Naive thymus-derived CD4-positive, alpha-beta T cell (primary cell): ENCODE measurements at regions not wholly inside any gene's neighbourhood (a gene's known extent, or its start where the extent isn't known, plus 50 kb on each side); places are given as distances from the start of the nearest gene placed in this dataset.

Source experiments
- ATAC-seq: fragments of 150-1000 bp; cut with Tn5 transposase; 2 replicates; pipeline ENCODE4 v1.10.0; 2021; ENCODE audit warnings: mild to moderate bottlenecking, moderate library complexity
- CTCF ChIA-PET: fragments of 350-600 bp; sonication (Branson Sonifier 250); formaldehyde crosslinking; loops from one replicate; lab custom pipeline; 2021; ENCODE audit warnings: antibody characterized with exemption; lab: Charles Lee
- POLR2A ChIA-PET: fragments of 350-600 bp; sonication (Branson Sonifier 250); formaldehyde crosslinking; loops from one replicate; lab custom pipeline; 2021; ENCODE audit warnings: antibody characterized with exemption, inconsistent platforms; lab: Charles Lee
- DNase-seq, 9 donors: peaks; one replicate each; pipeline versions ENCODE4 v3.0.0 to v3.0.0-alpha.2; 2020 to 2022; ENCODE audit warnings: mixed read lengths in 1 of 9
- H3K27ac ChIP-seq: one replicate; pipeline ENCODE4 v1.7.0; 2013; ENCODE audit warnings: mild to moderate bottlenecking, low read depth, low read length, moderate library complexity
- H3K27me3 ChIP-seq, 2 donors: one replicate each; pipeline ENCODE4 v1.7.0; 2013; ENCODE audit warnings: low read length in 2 of 2, mild to moderate bottlenecking in 2 of 2, moderate library complexity in 2 of 2; ENCODE audit not compliant: control insufficient read depth in 2 of 2, insufficient read depth in 2 of 2
- H3K36me3 ChIP-seq, 3 experiments: 1 replicate in 2 of 3; 2 replicates in 1 of 3; pipeline ENCODE4 v1.7.0; 2013; ENCODE audit warnings: low read length in 3 of 3, mild to moderate bottlenecking in 3 of 3, moderate library complexity in 1 of 3; ENCODE audit not compliant: insufficient read depth in 3 of 3, control insufficient read depth in 2 of 3
- H3K4me1 ChIP-seq, 2 donors: one replicate each; pipeline ENCODE4 v1.7.0; 2013; ENCODE audit warnings: low read length in 2 of 2, mild to moderate bottlenecking in 2 of 2, moderate library complexity in 1 of 2; ENCODE audit not compliant: control insufficient read depth in 2 of 2, insufficient read depth in 2 of 2
- H3K4me3 ChIP-seq: 2 replicates; pipeline ENCODE4 v1.7.0; 2013; ENCODE audit warnings: mild to moderate bottlenecking, low read length
- H3K9me3 ChIP-seq, 3 experiments: 1 replicate in 2 of 3; 2 replicates in 1 of 3; pipeline ENCODE4 v1.7.0; 2013; ENCODE audit warnings: low read length in 3 of 3; ENCODE audit not compliant: control insufficient read depth in 2 of 3
- H3K27ac Mint-ChIP-seq, 9 donors: one replicate each; pipeline ENCODE4 v1.8.0; 2020 to 2022; ENCODE audit warnings: mixed read lengths in 9 of 9, mild to moderate bottlenecking in 8 of 9, moderate library complexity in 5 of 9, inconsistent platforms in 2 of 9
- H3K27me3 Mint-ChIP-seq, 5 donors: one replicate each; pipeline ENCODE4 v1.8.0; 2021 to 2022; ENCODE audit warnings: mixed read lengths in 5 of 5, mild to moderate bottlenecking in 1 of 5
- H3K36me3 Mint-ChIP-seq, 5 donors: one replicate each; pipeline ENCODE4 v1.8.0; 2020 to 2022; ENCODE audit warnings: mixed read lengths in 5 of 5, mild to moderate bottlenecking in 3 of 5, inconsistent platforms in 1 of 5
- H3K4me1 Mint-ChIP-seq, 7 donors: one replicate each; pipeline ENCODE4 v1.8.0; 2020 to 2022; ENCODE audit warnings: mixed read lengths in 7 of 7, mild to moderate bottlenecking in 3 of 7, inconsistent platforms in 1 of 7
- H3K4me3 Mint-ChIP-seq, 10 donors: one replicate each; pipeline ENCODE4 v1.8.0; 2020 to 2022; ENCODE audit warnings: mild to moderate bottlenecking in 10 of 10, mixed read lengths in 10 of 10, moderate library complexity in 6 of 10, inconsistent platforms in 2 of 10
- H3K9me3 Mint-ChIP-seq, 11 donors: one replicate each; pipeline ENCODE4 v1.8.0; 2020 to 2022; ENCODE audit warnings: mixed read lengths in 11 of 11, mild to moderate bottlenecking in 4 of 11, inconsistent platforms in 1 of 11, moderate library complexity in 1 of 11
- intact Hi-C, 2 donors: fragments of 100-400 bp; cut with micrococcal nuclease; formaldehyde crosslinking; loops; one replicate each; pipeline ENCODE4 v1.15.1; 2023

- DNase-seq (no peak), ATAC-seq (no peak)
- Mint-ChIP-seq H3K27me3 (no peaks in the 10 kb centered on the region), H3K4me1 (peaks cover 0 to 5% (median 4%) of the 10 kb centered on the region in 7 donors), H3K4me3 (no peak overlapping the region), H3K36me3 (peaks cover 0 to 27% (median 11%) of the 10 kb centered on the region in 5 donors), H3K27ac (no peak overlapping the region), H3K9me3 (peaks cover 0 to 4% (median 0%) of the 10 kb centered on the region in 11 donors)
- Histone ChIP-seq H3K27ac (no peak overlapping the region), H3K27me3 (no peaks in the 10 kb centered on the region), H3K4me3 (no peak overlapping the region), H3K36me3 (no peaks in the 10 kb centered on the region), H3K9me3 (no peaks in the 10 kb centered on the region), H3K4me1 (no peaks in the 10 kb centered on the region)
- intact Hi-C loops: no loop called here
- ChIA-PET CTCF (no interaction called here), POLR2A (no interaction called here)
Observed at GRCh38 chr2:7132753-7133152, 215.5 kb downstream of the RNF144A start.

GRCh38 chr2:7133521-7133920 lies 216.3 kb downstream of the RNF144A start:
- ChIA-PET CTCF (no interaction called here), POLR2A (no interaction called here)
- Mint-ChIP-seq H3K27ac (no peak overlapping the region), H3K9me3 (peaks cover 0 to under 1% (median 0%) of the 10 kb centered on the region in 11 donors), H3K4me3 (no peak overlapping the region), H3K4me1 (peaks cover 0 to 2% (median 1%) of the 10 kb centered on the region in 7 donors), H3K36me3 (peaks cover 0 to 25% (median 11%) of the 10 kb centered on the region in 5 donors), H3K27me3 (no peaks in the 10 kb centered on the region)
- Histone ChIP-seq H3K9me3 (no peaks in the 10 kb centered on the region), H3K27ac (no peak overlapping the region), H3K36me3 (no peaks in the 10 kb centered on the region), H3K4me3 (no peak overlapping the region), H3K27me3 (no peaks in the 10 kb centered on the region), H3K4me1 (no peaks in the 10 kb centered on the region)
- intact Hi-C loops: no loop called here
- no peak for ATAC-seq
- no peak for DNase-seq

GRCh38 chr2:7140306-7140705 lies 223.1 kb downstream of the RNF144A start:
- Histone ChIP-seq H3K27me3 (no peaks in the 10 kb centered on the region), H3K9me3 (no peaks in the 10 kb centered on the region), H3K4me3 (no peak overlapping the region), H3K27ac (no peak overlapping the region), H3K36me3 (no peaks in the 10 kb centered on the region), H3K4me1 (no peaks in the 10 kb centered on the region)
- intact Hi-C loops: no loop called here
- DNase-seq (no peak), ATAC-seq (no peak)
- POLR2A ChIA-PET: no interaction called here
- Mint-ChIP-seq H3K36me3 (peaks cover 3 to 38% (median 23%) of the 10 kb centered on the region in 5 donors), H3K27ac (no peak overlapping the region), H3K9me3 (peaks cover 1 to 35% (median 11%) of the 10 kb centered on the region in 11 donors), H3K4me3 (no peak overlapping the region), H3K27me3 (peaks cover 0 to 5% (median 0%) of the 10 kb centered on the region in 5 donors), H3K4me1 (no peaks in the 10 kb centered on the region)
- CTCF ChIA-PET: no interaction called here

- no peaks in the 10 kb centered on the region for H3K27me3 Mint-ChIP-seq
- H3K27me3 ChIP-seq: no peaks in the 10 kb centered on the region
- peaks cover 3 to 40% (median 32%) of the 10 kb centered on the region in 5 donors for H3K36me3 Mint-ChIP-seq
- no peak overlapping the region for H3K27ac ChIP-seq
- H3K9me3 ChIP-seq: no peaks in the 10 kb centered on the region
- ChIA-PET POLR2A (no interaction called here), CTCF (no interaction called here)
- no peaks in the 10 kb centered on the region for H3K36me3 ChIP-seq
- DNase-seq (no peak), ATAC-seq (no peak)
- no peak overlapping the region for H3K4me3 ChIP-seq
- no peak overlapping the region for H3K4me3 Mint-ChIP-seq
- H3K27ac Mint-ChIP-seq: no peak overlapping the region
- intact Hi-C loops: no loop called here
- H3K9me3 Mint-ChIP-seq: peaks cover 0 to 28% (median 16%) of the 10 kb centered on the region in 11 donors
- no peaks in the 10 kb centered on the region for H3K4me1 ChIP-seq
- H3K4me1 Mint-ChIP-seq: no peaks in the 10 kb centered on the region
Observed at GRCh38 chr2:7145707-7146106, 228.5 kb downstream of the RNF144A start.

GRCh38 chr2:7146151-7146550 lies 228.9 kb downstream of the RNF144A start:
- Histone ChIP-seq H3K27me3 (no peaks in the 10 kb centered on the region), H3K4me3 (no peak overlapping the region), H3K27ac (no peak overlapping the region), H3K4me1 (no peaks in the 10 kb centered on the region), H3K36me3 (no peaks in the 10 kb centered on the region), H3K9me3 (peaks cover 0 to 2% (median 0%) of the 10 kb centered on the region in 3 experiments)
- no peak overlapping the region for H3K27ac Mint-ChIP-seq
- H3K4me1 Mint-ChIP-seq: no peaks in the 10 kb centered on the region
- peaks cover 0 to 30% (median 14%) of the 10 kb centered on the region in 11 donors for H3K9me3 Mint-ChIP-seq
- DNase-seq (no peak), ATAC-seq (no peak)
- POLR2A ChIA-PET: no interaction called here
- H3K36me3 Mint-ChIP-seq: peaks cover 3 to 39% (median 30%) of the 10 kb centered on the region in 5 donors
- H3K27me3 Mint-ChIP-seq: no peaks in the 10 kb centered on the region
- intact Hi-C loops: no loop called here
- no peak overlapping the region for H3K4me3 Mint-ChIP-seq
- CTCF ChIA-PET: no interaction called here

- CTCF ChIA-PET: no interaction called here
- POLR2A ChIA-PET: no interaction called here
Observed at GRCh38 chr2:7154656-7155055, 237.4 kb downstream of the RNF144A start.

GRCh38 chr2:7161501-7161900 lies 244.3 kb downstream of the RNF144A start:
- Mint-ChIP-seq H3K9me3 (peaks cover 0 to 13% (median 2%) of the 10 kb centered on the region in 11 donors), H3K27me3 (peaks cover 0 to 10% (median 0%) of the 10 kb centered on the region in 5 donors), H3K4me3 (no peak overlapping the region), H3K27ac (no peak overlapping the region), H3K36me3 (peaks cover 0 to 45% (median 18%) of the 10 kb centered on the region in 5 donors), H3K4me1 (no peaks in the 10 kb centered on the region)
- no peaks in the 10 kb centered on the region for H3K4me1 ChIP-seq
- no peaks in the 10 kb centered on the region for H3K9me3 ChIP-seq
- H3K27ac ChIP-seq: no peak overlapping the region
- ChIA-PET POLR2A (no interaction called here), CTCF (no interaction called here)
- H3K27me3 ChIP-seq: no peaks in the 10 kb centered on the region
- intact Hi-C loops: no loop called here
- H3K36me3 ChIP-seq: no peaks in the 10 kb centered on the region
- DNase-seq (no peak), ATAC-seq (no peak)
- no peak overlapping the region for H3K4me3 ChIP-seq

More at GRCh38 chr2:7154656-7155055, 237.4 kb downstream of the RNF144A start:
- Mint-ChIP-seq H3K36me3 (peaks cover 0 to 39% (median 28%) of the 10 kb centered on the region in 5 donors), H3K4me1 (no peaks in the 10 kb centered on the region), H3K9me3 (peaks cover 7 to 34% (median 20%) of the 10 kb centered on the region in 11 donors), H3K27ac (no peak overlapping the region), H3K27me3 (peaks cover 0 to 3% (median 0%) of the 10 kb centered on the region in 5 donors), H3K4me3 (no peak overlapping the region)
- H3K27me3 ChIP-seq: no peaks in the 10 kb centered on the region
- intact Hi-C loops: no loop called here
- DNase-seq: no peak
- H3K27ac ChIP-seq: no peak overlapping the region
- H3K9me3 ChIP-seq: peaks cover 0 to 14% (median 0%) of the 10 kb centered on the region in 3 experiments
- no peak for ATAC-seq
- no peak overlapping the region for H3K4me3 ChIP-seq
- H3K4me1 ChIP-seq: no peaks in the 10 kb centered on the region
- no peaks in the 10 kb centered on the region for H3K36me3 ChIP-seq
